Cardiac septum (tissue), 1 donor: ENCODE measurements at regions not wholly inside any gene's neighbourhood (a gene's known extent, or its start where the extent isn't known, plus 50 kb on each side); places are given as distances from the start of the nearest gene placed in this dataset.
"Not testable (repeated sequence)": the region's sequence is repeated elsewhere in the genome, so short reads cannot be mapped to it uniquely, and the experiment has no call there.

Experiments used
- DNase-seq: peaks from one replicate; pipeline ENCODE4 v3.0.0-alpha.2; 2020; ENCODE audit warnings: low spot score
- intact Hi-C: fragments of 100-400 bp; cut with DNase I; formaldehyde crosslinking; loops from one replicate; pipeline ENCODE4 v1.14.0; 2022
- donor health status: DM: no; HTN: no; CAD: no.

DNA sequence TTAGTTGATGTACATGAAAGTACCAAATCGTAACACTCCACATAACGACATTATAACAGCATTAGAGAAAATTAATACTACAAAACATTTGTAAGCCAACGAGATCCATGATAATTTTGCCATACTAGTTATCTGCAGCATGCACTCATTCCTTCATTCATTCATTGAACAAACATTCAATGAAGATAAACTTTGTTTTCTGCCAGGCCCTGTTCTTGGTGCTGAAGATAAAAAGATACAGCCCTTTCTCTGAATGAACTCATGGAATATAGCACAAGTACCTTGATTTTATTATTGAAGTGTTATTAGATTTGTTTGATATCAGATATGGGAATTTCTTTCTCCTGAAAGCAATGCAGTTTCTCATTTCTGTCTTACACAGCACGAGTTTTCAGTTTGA is 524.0 kb downstream of the TFAP2A start:
- no peak for DNase-seq
- intact Hi-C loops, result no loop called here

DNA sequence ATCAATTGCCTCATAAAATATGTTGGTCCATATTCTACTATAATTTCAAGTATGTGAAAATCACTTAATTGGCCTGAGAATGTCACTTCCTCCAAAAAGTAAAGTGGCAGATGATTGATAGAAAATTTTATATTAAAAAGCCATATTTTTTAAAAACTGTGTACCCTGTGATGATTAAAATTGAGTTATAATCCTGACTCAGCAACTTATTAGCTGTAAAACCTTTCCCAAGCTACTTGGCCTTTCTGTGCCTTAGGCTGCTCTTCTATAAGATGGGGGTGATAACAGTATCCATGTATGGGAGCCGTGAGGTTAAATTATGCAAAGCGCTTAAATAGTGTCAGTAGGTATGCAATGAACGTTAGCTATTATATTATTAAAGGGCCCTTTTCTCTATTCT is 524.4 kb downstream of the TFAP2A start:
- no peak for DNase-seq
- intact Hi-C loops, result no loop called here

DNA sequence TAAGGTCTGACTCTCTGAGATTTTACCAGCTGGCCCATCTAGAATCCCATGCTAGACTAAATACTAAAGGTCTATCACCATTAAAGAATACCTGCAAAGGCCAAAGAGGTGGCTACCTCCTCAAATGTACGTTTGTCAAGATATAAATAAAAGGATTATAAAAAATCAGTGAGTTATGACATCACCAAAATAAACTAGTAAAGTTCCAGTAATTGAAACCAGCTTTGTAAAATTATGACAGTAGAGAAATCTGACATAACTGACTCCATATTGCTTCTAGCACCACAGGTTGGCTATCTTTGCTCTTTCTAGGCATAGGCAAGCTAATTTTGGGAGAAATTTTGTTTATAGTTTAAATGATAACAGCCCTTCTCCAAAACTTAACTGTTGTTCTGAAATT is 536.3 kb downstream of the TFAP2A start:
- no peak for DNase-seq
- intact Hi-C loops, result no loop called here

DNA sequence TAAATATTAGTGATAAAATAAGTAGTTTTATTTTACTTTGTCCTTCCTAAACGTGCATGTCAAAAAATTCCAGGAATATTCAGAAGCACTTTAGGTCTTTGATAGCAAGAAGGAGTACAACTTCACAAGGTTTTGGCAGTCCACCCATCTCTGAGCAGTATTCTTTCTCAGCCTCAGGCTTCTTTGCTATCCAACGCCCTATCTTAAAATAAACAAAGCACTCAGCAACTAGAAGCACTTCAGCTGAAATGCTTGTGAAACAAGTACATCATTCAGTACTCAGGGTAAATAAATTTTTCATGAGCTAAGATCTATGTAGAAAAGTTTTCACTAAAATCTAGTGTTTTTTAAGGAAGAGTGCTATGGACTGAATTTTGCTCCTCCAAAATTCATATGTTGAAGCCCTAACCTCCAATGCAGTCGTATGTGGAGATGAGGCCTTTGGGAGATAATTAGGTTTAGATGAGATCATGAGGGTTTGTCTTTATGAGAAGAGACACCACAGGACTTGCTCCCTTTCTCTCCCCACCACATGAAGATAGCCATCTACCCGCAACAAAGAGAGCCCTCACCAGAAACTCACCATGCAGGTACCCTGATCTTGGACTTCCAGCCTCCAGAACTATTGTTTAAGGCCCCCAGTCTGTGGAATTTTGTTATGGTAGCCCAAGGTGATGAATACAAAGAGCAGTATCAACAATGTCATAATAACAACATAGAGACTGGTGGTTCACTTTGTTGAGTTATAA is 539.1 kb downstream of the TFAP2A start:
- intact Hi-C loops, result no loop called here
- DNase-seq, result no peak

DNA sequence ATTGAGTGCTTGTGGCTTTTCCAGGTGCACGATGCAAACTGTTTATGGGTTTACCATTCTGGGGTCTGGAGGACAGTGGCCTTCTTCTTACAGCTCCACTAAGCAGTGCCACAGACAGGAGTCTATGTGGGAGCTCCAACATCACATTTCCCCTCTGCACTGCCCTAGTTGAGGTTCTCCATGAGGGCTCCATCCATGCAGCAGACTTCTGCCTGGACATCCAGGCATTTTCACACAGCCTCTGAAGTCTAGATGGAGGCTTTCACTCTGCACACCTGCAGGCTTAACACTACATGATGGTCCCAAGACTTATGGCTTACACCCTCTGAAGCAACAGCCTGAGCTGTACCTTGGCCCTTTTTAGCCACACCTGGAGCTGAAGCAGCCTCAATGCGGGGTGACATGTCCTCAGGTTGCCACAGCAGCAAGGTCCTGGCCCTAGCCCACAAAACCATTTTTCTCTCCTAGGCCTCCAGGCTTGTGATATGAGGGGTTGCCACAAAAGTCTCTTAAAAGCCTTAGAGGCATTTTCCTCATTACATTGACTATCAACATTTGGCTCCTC is 552.2 kb downstream of the TFAP2A start:
- intact Hi-C loops, result no loop called here

DNA sequence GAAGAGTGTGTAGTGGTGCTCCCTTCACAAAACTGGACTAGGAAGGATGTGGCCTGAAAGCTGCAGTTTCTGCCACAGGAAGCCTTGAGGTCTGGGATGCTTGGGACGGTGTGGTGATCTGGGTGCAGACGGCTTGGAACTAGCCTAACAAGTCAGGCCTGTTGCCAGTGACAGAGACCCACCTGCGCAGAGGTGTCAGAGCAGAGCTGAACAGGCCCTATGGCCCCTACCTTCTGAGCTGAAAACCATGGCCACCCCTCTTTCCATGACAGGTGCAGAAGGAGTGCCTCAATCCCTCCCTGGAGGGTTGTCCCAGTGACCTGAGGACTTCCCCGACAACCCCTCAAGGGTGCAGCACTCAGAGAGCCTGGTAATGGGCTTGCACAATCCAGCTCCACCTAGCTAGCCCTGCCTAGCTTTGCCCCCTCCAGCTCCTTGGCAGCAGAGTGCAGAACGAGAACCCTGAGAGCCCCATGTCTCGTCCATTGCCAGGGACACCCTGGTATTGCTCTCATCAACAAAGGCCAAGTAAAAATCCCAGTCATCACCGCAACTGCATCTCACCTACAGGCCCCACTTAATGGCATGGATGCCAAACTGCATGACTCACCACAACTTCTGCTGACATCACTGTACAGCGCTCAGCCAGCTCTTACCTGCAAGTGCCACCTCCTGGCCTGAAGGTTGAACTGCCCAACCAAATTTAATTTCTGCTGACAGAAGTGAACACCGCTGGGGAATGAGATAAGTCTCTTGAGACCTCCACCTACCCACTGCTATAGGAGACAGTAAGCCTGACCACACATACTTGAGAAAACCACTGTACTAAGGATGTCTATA is 563.1 kb downstream of the TFAP2A start:
- no peak for DNase-seq
- intact Hi-C loops, result no loop called here

More for the DNA sequence above, 552.2 kb downstream of the TFAP2A start:
- no peak for DNase-seq

DNA sequence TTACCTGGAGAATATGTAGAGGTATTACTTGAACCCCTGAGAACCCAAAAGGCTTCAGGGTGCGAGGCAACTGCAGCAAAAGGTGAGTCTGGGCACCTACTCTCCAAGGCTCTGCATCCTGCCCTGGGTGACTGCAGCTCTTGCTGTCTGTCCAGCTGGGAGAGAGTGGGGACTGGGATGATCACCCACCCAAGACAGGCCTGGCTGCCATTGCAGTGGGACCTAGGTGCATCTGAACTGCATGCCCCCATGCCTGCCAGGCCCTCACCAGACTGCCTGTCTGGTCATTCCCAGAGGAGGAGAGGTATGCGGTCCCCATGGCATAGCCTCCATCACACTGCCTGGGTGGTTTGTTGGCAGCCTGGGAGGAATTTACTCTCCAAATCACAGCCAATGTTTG is 563.9 kb downstream of the TFAP2A start:
- intact Hi-C loops, result no loop called here
- no peak for DNase-seq

DNA sequence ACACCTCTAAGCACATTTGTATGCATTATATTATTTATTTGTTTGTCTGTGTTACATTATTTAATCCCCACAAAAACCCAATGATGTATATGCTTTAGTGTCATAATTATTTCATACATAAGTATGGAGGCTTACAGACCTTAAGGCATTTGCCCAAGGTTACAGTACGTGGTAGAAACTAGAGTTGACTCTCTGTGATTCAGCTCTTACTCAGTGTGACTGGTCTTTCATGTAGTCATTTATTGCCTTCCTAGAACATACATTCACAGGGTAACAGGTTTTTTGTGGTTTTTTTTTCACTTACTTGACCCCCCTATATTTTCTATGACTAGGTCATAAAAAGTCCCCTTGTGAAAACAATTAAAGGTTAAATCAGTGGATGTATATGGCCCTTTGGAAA is 566.8 kb downstream of the TFAP2A start:
- intact Hi-C loops, result no loop called here
- DNase-seq, result no peak

DNA sequence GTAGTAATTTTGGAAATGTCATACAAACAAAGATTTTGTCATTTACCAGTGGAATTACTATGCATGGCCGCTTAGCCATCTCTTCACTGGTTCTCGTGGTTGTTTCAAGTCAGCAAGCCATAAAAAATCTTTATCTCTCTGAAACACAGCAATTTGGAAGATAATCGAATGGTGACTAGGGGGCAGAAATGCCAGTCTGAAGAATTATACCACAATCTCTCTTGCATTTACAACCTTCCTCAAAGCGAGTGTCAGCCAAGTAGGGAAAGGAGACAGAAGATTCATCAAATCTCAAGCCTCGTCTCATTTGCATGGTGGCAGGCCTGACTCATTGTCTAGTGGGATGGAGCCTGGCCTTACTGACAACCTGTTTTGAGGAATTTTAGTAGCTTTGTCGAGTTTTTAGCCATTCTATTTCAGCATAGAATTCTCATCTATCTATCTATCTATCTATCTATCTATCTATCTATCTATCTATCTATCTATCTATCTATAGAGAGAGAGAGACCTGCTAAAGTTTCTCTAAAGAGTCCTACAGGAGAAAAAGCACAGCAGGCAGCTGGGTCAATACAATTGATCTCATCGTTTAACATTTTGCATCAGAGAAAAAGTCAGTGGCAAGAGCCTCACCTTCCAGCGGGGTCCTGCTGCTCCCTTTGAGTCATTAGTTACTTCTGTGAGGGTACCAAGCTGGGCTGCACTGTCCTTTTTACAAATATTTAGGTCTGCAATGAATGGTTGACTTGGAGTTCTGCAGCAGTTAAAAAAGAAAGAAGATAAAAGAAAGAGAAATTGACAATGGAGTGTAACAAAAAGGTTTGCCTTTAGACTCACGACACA is 572.8 kb downstream of the TFAP2A start:
- intact Hi-C loops, result no loop called here
- DNase-seq, result no peak

DNA sequence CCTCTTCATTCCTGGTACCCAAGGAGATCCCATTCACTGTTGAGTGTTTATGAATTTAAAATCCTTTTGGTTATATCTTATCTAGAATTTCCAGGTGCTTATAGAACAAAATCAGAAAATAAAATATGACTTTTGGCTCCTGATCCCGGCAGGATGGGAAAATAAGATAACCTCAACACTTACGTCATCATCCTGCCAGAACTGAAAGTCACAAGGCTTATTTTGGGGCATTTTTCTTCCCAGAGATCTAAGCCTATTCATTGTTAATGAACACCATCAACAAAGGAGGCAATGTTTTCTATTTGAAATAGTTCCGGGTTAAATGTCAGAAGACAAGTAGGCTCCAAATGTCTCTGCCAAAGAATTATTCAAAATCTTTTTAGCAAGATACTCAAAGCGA is 580.6 kb downstream of the TFAP2A start:
- intact Hi-C loops, result no loop called here
- no peak for DNase-seq

DNA sequence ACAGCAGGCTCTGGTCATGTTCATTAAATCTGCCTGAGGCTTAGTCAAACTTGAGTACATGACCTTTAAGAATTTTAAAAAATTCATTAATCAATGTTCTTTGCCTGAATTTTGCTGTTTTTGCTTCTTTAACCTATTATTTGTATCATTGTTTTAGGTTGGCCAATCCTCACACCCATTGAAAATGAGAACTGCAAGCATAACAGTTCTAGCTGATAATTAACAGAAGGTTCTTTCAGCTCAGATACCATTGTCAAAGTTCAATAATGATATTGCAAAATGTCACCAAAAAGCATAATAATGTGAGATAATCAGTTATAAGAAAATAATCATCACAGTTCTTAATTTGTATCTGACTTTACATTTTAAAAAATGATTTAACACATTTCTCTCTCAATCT is 583.1 kb downstream of the TFAP2A start:
- intact Hi-C loops, result no loop called here
- no peak for DNase-seq

DNA sequence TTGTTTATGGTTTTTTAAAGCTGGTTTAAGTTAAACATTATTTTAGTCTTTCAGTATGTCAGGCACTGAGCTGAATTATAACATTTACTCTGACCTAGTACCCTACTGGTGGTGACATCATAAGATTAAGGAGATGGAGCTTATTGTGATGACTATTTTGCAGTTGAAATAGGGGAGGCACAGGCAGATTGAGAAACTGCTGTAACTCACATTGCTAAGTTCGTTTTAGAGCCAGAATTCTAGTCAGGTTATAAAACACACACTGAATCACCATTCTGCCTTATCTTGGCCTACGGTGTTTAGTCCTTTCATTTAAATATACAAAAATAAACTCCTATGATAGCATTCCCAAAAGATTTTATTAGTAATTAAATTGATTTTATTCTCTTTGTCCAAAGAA is 584.1 kb downstream of the TFAP2A start:
- DNase-seq, result no peak
- intact Hi-C loops, result no loop called here

DNA sequence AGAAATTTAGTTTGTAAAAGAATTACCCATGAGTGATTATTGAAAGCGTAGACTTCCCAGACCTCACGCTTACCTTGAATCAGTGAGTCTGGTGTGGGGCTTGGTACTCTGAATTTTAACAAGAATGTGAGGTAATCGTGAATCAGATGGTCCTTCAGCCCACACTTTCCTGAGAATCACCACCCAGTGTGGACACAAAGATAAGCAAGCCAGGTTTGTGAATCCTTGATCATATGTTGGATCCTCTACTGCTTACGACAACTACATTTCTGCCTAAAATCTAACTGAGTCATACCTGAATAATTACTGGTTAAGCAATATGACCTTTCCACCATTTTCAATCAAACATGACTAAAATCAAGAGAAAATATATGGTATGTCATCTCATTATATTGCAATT is 589.3 kb downstream of the TFAP2A start:
- DNase-seq, result no peak
- intact Hi-C loops, result no loop called here

DNA sequence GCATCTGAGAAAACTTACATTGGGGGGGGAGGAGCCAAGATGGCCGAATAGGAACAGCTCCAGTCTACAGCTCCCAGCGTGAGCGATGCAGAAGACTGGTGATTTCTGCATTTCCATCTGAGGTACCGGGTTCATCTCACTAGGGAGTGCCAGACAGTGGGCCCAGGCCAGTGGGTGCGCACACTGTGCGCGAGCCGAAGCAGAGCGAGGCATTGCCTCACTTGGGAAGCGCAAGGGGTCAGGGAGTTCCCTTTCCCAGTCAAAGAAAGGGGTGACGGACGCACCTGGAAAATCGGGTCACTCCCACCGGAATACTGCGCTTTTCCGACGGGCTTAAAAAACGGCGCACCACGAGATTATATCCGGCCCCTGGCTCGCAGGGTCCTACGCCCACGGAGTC is 604.1 kb downstream of the TFAP2A start:
- intact Hi-C loops, DNase-seq: not testable (repeated sequence)

DNA sequence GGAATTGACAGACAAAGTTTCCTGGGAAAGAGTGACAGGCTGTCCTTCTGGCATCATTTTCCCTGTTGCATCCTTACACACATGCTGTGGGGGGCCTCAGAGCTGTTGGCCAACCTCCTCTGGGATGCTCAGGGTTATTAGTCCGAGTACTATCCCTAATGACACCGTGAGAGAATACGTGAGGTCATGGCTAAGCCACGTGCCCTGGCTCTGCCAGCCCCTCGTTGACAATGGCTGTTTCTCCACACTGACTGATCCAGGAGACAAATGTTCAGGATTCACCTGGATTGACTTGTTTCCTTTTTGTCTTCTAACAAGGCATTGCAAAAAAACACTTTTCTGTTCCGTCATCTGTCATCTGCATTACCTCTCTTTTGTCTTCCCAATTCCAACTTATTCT is 604.6 kb downstream of the TFAP2A start:
- intact Hi-C loops, result no loop called here
- DNase-seq, result no peak

DNA sequence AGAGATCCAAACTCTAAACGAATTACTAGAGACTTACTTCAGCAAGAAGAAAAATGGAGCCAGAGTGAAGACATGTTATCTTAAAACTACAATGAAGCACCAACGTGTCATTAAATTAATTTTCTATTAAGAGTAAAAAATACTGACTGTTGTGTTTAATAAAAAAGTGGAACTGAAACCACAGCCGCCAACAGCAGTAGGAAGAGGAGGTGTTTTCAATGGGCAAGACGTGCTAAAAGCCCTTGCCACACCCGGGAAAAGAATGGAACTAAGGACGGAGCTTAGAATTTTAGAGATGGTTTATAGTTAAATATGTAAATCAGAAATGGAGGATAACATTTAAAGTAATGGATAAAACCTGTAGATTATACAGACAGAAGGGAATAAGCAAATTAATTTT is 608.7 kb downstream of the TFAP2A start:
- intact Hi-C loops, result no loop called here
- no peak for DNase-seq

DNA sequence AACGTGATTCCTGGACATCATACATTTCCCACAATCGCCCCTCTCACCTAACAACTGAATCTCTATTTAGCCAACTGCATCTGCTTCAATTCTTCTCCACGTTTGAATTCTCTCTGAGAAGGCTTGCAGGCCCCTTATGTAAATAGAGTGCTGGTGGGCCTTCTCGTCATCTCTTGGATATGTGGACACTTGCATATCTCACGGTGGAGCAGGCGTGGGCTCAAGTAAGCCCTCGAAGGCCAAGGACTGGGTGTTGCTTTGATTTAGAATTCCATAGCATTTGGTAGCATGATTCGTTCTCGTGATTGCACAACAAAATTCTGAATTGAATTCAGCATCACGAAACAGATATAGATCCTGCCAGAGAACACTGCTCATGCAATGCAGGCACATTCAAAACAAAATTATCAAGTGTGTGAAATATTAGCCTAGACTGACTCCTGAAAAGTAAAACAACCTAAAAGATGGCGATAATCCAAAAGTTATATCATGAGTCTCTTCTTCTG is 613.6 kb downstream of the TFAP2A start:
- DNase-seq, result no peak
- intact Hi-C loops, result no loop called here

DNA sequence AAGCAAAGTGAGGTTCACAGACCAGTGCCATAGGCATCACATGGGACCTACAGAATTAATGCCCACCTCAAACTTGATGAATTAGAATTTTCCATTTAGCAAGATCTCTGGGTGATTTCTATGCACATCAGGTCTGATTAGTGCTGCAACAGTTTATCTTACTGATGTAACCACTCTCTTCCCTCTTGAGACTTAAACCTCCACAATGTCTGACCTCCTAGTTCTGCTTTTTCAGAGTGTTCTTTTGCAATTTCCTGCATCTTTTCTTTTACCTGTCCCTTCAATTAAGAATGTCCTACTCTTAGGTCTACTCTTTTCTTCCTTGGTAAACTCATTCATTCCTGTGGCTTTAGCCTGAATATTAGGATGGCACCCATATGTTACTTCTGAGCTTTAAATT is 615.3 kb downstream of the TFAP2A start:
- intact Hi-C loops, result no loop called here
- no peak for DNase-seq

DNA sequence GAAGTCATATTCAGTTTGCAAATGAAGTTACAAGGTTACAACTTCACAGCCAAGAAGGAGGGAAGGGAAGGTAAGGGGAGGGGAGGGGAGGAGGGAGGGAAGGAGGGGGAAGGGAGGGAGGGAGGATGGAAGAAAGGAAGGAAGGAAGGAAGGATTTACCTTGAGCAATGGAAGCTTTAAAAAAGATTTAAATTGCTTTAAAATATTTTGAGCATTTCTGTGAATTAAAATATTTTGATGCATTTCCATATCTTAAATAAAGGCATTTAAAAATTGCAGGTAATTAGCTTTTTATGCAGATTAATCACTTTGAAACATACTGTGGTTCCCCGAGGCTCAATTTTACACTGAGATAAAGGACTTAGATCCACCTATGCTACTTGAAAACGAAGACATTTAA is 618.0 kb downstream of the TFAP2A start:
- no peak for DNase-seq
- intact Hi-C loops, result no loop called here

DNA sequence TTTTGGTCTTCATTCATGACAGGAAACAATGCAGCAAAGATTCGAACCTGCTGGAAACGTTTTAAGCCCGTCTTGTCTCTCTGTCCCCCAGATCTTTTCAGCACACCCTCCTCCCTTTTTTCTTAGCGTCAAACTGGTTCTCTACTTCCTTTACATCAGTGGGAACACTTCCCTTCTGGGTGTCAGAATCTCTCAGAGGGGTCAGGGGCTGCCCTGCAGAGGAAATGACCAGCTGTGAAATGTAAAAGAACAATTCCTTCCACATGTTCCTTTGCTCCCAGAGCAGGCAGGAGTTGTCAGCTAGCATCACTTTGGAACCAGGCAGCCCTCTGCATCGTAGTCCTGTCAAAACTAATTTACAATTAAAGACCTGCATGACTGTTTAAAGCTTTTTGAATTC is 619.0 kb downstream of the TFAP2A start:
- intact Hi-C loops, result no loop called here
- DNase-seq, result no peak
